ENCODE measurements at regions not wholly inside any gene's neighbourhood (a gene's known extent, or its start where the extent isn't known, plus 50 kb on each side); places are given as distances from the start of the nearest gene placed in this dataset.

DNA sequence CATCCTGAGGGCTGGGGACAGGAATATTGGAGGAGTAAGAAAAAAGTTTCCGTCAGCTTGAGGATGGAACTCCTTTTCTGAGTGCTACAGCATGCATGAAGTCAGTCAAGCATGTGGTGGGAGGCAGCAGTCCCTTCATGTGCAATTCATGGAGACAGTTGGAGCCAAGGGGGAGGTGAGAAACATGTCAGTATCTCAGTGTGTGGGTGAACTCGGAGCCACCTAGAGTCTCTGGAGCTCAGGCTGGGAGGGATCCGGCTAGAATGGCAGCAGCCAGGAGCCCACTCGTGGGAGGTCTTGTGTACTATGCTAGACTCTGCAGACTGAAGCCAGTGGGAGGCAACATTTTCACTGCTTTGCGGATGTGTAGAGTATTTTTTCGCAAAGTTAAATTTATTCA is 60.3 kb downstream of the AVPR1A start:
- DNase-seq, result no peak

DNA sequence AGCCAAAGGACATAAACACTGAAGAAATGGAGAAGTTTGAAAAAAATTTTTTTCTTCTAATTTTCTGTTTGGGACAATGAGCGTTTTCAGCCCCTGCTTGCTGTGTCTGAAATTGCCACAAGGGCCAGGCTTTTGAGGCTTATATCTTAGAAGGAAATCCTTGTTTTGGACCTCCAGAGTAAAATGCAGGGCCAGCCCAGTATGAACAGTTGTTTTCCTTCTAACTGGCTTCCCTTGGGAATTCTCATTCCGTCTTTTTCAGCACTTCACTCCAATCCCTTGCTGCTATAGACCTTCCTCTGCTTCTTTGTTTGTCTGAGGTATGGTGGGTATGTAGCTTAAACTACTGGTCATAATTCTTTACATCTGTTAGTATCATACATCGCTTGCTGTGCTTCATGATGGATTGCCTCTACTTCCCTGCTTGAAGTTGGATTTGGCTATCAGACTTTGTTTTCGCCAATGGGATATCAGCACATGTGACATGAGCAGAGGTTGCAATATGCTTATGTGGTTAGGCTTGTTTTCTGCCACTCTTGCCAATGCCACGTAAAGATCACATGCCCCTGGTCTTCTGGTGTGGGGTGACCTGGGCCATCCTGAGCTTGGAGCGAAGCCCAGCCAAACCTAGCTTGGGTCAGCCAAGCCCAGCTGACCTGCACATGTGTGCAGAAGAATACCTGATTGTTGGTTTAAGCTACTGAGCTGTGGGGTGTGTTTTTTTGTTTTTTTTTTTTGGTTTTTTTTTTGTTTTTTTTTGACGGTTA is 64.7 kb downstream of the AVPR1A start:
- DNase-seq, result no peak

- DNase-seq, result no peak
Measured at GRCh38 chr12:63085120-63085519, 65.9 kb downstream of the AVPR1A start.

GRCh38 chr12:63084501-63084900 is 66.5 kb downstream of the AVPR1A start:
- DNase-seq, result no peak

DNA sequence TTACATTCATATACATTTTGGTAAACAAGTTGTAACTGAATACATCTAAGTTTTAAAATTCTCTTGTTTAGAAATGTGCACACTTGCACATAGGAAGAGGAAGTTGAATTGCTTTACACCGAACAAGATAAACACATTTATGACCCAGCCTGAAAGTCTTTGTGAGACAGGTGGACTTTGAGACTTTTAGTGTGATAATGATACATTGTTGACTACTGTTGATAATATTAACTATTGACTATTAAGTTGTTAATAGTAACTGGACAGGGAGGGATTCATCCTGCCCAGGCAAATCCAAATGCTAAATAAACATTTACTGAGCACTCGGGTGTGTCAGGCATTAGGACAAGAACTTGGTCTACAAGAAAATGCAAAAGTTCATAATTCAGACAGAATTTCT is 68.0 kb downstream of the AVPR1A start:
- no peak for DNase-seq

GRCh38 chr12:63079791-63080502 is 71.1 kb downstream of the AVPR1A start:
- DNase-seq, result no peak

GRCh38 chr12:63078906-63079305 is 72.1 kb downstream of the AVPR1A start:
- no peak for DNase-seq

GRCh38 chr12:63075376-63076060 is 75.5 kb downstream of the AVPR1A start:
- no peak for DNase-seq

DNA sequence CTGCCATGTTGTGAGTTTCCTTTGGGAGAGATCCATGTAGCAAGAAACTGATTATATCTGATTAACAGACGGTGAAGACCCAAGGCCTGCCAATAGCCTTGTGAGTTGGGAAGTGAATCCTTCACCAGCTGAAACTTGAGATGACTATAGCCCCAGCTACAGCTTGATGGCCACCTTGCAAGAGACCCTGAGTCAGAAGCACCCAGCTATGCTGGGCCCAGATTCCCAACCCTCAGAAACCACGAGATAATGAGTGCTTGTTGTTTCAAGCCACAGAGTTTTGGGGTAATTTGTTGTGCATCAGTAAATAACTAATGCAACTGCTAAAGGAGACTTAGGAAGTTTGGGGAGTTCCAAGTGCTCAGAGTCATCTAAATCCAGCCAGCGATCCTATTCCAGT is 80.3 kb downstream of the AVPR1A start:
- no peak for DNase-seq

- DNase-seq, result no peak
Measured at GRCh38 chr12:63069860-63070617, 81.0 kb downstream of the AVPR1A start.

DNA sequence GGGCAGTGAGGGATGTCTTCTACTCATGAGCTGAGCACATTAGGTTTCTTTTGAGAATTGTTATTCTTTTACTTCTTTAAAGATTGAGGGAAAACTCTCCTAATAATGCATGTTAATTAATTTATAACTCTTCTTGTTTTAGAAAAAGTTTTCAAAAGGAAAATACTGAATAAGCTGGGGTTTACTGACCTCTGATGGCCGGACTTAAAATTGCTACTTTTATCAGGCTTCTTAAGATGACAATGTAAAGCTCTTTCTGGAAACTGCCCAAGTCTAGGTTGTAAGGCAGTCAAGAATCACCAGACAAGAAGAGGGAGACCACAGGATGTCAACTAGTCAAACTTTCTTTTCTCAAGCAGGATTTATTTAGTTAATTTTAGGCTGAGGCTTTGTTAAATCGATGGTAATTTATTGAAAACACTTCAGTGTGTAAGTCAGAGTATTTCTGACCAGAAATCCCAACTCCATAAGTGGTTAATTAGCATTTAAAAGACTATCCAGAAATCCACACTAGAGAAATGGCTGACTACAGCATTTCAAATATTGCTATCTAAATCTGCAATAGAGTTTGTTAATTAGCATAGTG is 82.1 kb downstream of the AVPR1A start:
- DNase-seq, result peak; percentile 18 to 50

GRCh38 chr12:63066782-63067181 is 84.2 kb downstream of the AVPR1A start:
- no peak for DNase-seq

DNA sequence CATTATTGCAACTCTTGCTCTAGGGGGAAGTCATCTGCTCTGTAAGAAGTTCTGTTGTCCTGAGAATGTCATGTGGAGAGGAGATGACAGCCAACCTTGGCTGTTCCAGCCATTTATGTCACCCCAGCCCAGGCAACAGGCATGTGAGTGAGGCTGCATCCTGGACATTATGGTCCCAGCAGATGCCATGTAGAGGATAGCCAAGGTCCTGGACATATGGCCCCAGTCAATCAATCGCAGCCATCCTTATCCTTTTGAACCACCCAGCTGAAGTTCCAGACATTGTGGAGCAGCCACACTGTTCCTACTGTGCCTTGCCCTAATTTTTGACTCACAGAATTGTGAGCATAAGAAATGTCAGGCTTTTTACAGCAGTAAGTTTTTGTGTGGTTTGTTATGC is 84.9 kb downstream of the AVPR1A start:
- DNase-seq, result no peak

DNA sequence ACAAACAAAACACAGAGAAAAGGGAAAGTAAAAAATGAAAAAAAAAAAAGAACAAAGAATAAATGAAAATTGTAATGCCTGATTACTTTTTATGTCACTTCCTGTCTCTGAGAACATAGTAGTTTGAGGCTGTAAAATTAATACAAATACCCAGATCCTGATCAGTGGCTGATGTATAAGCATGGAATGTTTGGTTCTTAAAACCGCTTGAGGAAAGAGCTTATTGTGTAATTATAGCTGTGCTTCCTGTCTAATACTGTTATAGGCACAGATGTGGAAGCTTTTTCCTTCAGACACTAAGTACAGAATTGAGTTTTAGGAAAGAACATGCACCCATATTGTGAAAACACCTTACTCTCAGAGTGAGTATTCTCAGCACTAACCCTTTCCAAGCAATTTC is 86.9 kb downstream of the AVPR1A start:
- no peak for DNase-seq

GRCh38 chr12:63056649-63057048 is 94.4 kb downstream of the AVPR1A start:
- no peak for DNase-seq

GRCh38 chr12:63052696-63053095 is 98.3 kb downstream of the AVPR1A start:
- no peak for DNase-seq

DNA sequence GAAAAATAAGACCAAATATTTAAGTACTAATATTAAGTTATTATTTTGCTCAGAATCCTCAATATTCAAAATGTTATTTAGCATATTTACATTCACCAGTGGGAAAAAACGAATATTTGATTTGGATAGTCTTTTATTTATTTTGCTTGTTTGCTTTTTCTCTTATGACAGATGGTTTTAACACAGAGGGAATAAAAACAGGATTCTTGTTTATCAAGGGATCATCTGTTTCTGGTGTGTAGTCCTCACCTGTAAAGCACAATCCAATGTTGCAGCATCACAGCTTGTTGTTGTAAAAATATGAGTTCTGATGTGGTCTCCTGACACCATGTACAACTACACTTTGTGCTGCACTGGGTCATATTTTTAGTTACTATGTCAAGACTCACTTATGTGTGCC is 103.9 kb downstream of the AVPR1A start:
- DNase-seq, result no peak

GRCh38 chr12:63045020-63045860 is 105.8 kb downstream of the AVPR1A start:
- DNase-seq, result no peak

GRCh38 chr12:63042646-63043045 is 107.7 kb upstream of the PPM1H start:
- DNase-seq, result no peak

DNA sequence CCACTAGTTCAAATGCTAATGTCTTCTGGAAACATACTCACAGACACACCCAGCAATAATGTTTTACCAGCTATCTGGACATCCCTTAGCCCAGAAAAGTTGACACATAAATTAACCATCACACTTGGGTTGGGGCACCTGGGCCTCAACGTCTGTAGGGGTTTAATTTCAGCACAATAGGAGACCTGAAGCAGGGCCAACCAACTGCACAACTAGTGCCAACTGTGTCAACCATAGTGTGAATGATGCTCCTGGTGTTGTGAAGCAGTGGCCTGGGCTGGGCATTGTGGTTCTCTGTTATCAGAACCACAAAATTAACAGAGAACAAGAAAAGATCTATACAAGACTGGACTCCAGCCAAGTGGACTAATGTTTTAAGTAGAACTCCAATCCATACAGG is 106.7 kb upstream of the PPM1H start:
- DNase-seq, result peak in 1 of 2 experiments; percentile 47

- DNase-seq, result no peak
Measured at GRCh38 chr12:63040526-63041220, 105.7 kb upstream of the PPM1H start.
